Transverse colon (tissue), 4 donors: ENCODE measurements at regions not wholly inside any gene's neighbourhood (a gene's known extent, or its start where the extent isn't known, plus 50 kb on each side); places are given as distances from the start of the nearest gene placed in this dataset.

Experiments used
- CTCF ChIP-seq, 5 experiments: fragments of 200-600 bp in 3 of 5; fragments of 450-650 bp in 2 of 5; sonication (generic) in 3 of 5; IDR thresholded peaks; 1 replicate in 2 of 5; 2 replicates in 3 of 5; pipeline ENCODE4 v1.5.1; 2016 to 2017; ENCODE audit warnings: antibody characterized with exemption in 5 of 5, inconsistent platforms in 3 of 5, mild to moderate bottlenecking in 2 of 5, moderate library complexity in 1 of 5
- EP300 ChIP-seq: sonication (generic); formaldehyde crosslinking; IDR thresholded peaks from one replicate; pipeline ENCODE4 v1.6.1; 2017; ENCODE audit warnings: antibody characterized with exemption, low read depth
- POLR2A ChIP-seq: fragments of 450-650 bp; IDR thresholded peaks from one replicate; pipeline ENCODE4 v1.6.1; 2016; ENCODE audit warnings: antibody characterized with exemption, mild to moderate bottlenecking, moderate library complexity
- POLR2AphosphoS5 ChIP-seq, 3 donors: sonication (generic); formaldehyde crosslinking; IDR thresholded peaks; one replicate each; pipeline ENCODE4 v1.6.1; 2016; ENCODE audit warnings: antibody characterized with exemption in 3 of 3

- TF ChIP-seq CTCF (IDR thresholded peaks at IDR 0.05) (no peak), POLR2A (no peak), POLR2AphosphoS5 (IDR thresholded peaks at IDR 0.05) (no peak), EP300 (no peak)
These were observed 300.7 kb upstream of the UBE2E3 start for GRCh38 chr2:180679693-180680092.
